B cell (primary cell): ENCODE measurements at regions not wholly inside any gene's neighbourhood (a gene's known extent, or its start where the extent isn't known, plus 50 kb on each side); places are given as distances from the start of the nearest gene placed in this dataset.

Experiments used
- CTCF ChIP-seq: fragments of 200-600 bp; IDR thresholded peaks from one replicate; pipeline ENCODE4 v1.8.0; 2022; ENCODE audit warnings: antibody characterized with exemption, mild to moderate bottlenecking
- EZH2 ChIP-seq: IDR thresholded peaks from 2 replicates; pipeline ENCODE4 v1.6.1; 2012; ENCODE audit warnings: borderline replicate concordance, low read depth, mild to moderate bottlenecking, moderate library complexity, low read length; ENCODE audit not compliant: insufficient read depth, poor library complexity, severe bottlenecking

GRCh38 chr1:232180779-232181136 lies 449.2 kb downstream of the SIPA1L2 start:
- no peak for TF ChIP-seq CTCF
- no peak for TF ChIP-seq EZH2
